Breast epithelium (tissue), 3 donors: ENCODE measurements at regions not wholly inside any gene's neighbourhood (a gene's known extent, or its start where the extent isn't known, plus 50 kb on each side); places are given as distances from the start of the nearest gene placed in this dataset.

Experiments
- POLR2A ChIP-seq: fragments of 450-650 bp; IDR thresholded peaks from one replicate; pipeline ENCODE4 v1.6.1; 2016; ENCODE audit warnings: antibody characterized with exemption, mild to moderate bottlenecking, moderate library complexity
- TF ChIP-seq, protein P1 (sequence below), 3 donors: fragments of 450-650 bp; IDR thresholded peaks; one replicate each; pipeline ENCODE4 v1.5.1; 2016 to 2017; ENCODE audit warnings: antibody characterized with exemption in 3 of 3, mild to moderate bottlenecking in 3 of 3, moderate library complexity in 3 of 3

DNA sequence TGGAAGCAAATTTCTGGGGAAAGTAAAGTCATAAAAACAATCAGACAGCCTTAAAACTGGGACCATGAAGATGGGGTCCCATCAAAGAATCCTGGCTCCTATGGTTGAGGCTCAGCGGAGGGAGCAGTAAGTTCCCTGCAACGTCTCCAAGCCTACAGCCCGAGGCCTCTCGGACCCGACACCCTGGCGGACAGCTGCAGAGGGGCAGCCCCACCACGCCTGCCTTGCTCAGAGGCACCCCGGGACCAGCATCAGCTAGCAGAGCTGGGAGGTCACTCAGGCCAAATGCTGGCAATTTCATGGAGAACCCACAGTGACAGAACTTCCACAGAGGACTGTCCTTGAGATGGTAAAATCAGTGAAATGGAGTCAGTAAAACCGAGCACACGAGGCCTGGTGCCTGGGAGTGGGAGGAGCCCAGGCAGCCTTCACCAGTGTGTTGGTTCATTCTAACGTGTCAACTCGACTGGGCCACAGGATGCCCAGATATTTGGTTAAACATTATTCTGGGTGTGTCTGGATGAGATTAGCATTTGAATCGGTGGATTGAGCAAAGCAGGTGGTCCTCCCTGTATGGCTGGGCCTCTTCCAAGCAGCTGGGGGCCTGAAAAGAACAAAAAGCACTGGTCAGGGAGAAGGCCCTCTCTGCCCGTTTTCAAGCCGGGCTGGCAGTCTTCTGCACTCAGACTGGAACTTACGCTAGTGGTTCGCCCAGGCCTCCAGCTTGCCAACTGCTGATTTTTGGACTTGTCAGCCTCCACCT, 96.2 kb upstream of the INSIG1 start:
- TF ChIP-seq, protein P1, sequence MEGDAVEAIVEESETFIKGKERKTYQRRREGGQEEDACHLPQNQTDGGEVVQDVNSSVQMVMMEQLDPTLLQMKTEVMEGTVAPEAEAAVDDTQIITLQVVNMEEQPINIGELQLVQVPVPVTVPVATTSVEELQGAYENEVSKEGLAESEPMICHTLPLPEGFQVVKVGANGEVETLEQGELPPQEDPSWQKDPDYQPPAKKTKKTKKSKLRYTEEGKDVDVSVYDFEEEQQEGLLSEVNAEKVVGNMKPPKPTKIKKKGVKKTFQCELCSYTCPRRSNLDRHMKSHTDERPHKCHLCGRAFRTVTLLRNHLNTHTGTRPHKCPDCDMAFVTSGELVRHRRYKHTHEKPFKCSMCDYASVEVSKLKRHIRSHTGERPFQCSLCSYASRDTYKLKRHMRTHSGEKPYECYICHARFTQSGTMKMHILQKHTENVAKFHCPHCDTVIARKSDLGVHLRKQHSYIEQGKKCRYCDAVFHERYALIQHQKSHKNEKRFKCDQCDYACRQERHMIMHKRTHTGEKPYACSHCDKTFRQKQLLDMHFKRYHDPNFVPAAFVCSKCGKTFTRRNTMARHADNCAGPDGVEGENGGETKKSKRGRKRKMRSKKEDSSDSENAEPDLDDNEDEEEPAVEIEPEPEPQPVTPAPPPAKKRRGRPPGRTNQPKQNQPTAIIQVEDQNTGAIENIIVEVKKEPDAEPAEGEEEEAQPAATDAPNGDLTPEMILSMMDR (IDR thresholded peaks at IDR 0.05) = no peak
- TF ChIP-seq POLR2A = no peak
